ENCODE measurements at regions not wholly inside any gene's neighbourhood (a gene's known extent, or its start where the extent isn't known, plus 50 kb on each side); places are given as distances from the start of the nearest gene placed in this dataset.

DNA sequence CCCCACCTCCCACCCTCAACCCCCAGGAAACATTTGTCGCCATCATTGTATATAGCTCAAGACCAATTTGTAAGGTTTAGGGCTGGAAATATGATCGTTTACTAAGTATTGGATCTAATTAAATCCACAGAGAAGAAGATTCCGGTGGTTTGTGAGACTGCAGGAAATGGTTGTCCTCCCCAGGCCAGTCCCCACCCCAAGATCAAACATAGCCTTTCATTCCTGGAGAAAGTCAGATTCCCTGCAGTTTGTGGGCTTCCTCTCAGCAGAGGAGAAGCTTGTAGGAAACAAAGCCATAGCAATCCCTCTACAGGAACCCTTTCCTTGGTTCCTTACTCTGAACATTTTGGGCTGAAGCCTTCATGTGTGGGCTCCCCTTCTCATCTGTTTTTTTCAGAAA is 79.2 kb upstream of the TBCA start:
- TF ChIP-seq, protein P1, sequence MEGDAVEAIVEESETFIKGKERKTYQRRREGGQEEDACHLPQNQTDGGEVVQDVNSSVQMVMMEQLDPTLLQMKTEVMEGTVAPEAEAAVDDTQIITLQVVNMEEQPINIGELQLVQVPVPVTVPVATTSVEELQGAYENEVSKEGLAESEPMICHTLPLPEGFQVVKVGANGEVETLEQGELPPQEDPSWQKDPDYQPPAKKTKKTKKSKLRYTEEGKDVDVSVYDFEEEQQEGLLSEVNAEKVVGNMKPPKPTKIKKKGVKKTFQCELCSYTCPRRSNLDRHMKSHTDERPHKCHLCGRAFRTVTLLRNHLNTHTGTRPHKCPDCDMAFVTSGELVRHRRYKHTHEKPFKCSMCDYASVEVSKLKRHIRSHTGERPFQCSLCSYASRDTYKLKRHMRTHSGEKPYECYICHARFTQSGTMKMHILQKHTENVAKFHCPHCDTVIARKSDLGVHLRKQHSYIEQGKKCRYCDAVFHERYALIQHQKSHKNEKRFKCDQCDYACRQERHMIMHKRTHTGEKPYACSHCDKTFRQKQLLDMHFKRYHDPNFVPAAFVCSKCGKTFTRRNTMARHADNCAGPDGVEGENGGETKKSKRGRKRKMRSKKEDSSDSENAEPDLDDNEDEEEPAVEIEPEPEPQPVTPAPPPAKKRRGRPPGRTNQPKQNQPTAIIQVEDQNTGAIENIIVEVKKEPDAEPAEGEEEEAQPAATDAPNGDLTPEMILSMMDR (IDR thresholded peaks at IDR 0.05) = no peak
- no peak for TF ChIP-seq CREB1 (CRISPR knock-in tag; IDR thresholded peaks at IDR 0.05)
- TF ChIP-seq RELA (CRISPR knock-in tag; IDR thresholded peaks at IDR 0.05; ENCODE audit: borderline replicate concordance) = no peak
- TF ChIP-seq, protein P2, sequence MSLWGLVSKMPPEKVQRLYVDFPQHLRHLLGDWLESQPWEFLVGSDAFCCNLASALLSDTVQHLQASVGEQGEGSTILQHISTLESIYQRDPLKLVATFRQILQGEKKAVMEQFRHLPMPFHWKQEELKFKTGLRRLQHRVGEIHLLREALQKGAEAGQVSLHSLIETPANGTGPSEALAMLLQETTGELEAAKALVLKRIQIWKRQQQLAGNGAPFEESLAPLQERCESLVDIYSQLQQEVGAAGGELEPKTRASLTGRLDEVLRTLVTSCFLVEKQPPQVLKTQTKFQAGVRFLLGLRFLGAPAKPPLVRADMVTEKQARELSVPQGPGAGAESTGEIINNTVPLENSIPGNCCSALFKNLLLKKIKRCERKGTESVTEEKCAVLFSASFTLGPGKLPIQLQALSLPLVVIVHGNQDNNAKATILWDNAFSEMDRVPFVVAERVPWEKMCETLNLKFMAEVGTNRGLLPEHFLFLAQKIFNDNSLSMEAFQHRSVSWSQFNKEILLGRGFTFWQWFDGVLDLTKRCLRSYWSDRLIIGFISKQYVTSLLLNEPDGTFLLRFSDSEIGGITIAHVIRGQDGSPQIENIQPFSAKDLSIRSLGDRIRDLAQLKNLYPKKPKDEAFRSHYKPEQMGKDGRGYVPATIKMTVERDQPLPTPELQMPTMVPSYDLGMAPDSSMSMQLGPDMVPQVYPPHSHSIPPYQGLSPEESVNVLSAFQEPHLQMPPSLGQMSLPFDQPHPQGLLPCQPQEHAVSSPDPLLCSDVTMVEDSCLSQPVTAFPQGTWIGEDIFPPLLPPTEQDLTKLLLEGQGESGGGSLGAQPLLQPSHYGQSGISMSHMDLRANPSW (CRISPR knock-in tag; conservative IDR thresholded peaks at IDR 0.05; ENCODE audit: low read depth) = no peak
- no peak for TF ChIP-seq SP1 (CRISPR knock-in tag; conservative IDR thresholded peaks at IDR 0.05)
- no peak for TF ChIP-seq ETV6 (CRISPR knock-in tag; IDR thresholded peaks at IDR 0.05)
- no peak for TF ChIP-seq ZNF317 (CRISPR knock-in tag; IDR thresholded peaks at IDR 0.05; ENCODE audit: borderline replicate concordance, low read depth)
- TF ChIP-seq, protein P3, sequence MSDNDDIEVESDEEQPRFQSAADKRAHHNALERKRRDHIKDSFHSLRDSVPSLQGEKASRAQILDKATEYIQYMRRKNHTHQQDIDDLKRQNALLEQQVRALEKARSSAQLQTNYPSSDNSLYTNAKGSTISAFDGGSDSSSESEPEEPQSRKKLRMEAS (CRISPR knock-in tag; IDR thresholded peaks at IDR 0.05) = no peak
